Mesodermal cell (in vitro differentiated cells): ENCODE measurements at regions not wholly inside any gene's neighbourhood (a gene's known extent, or its start where the extent isn't known, plus 50 kb on each side); places are given as distances from the start of the nearest gene placed in this dataset.

Experiments
- H3K27ac ChIP-seq: 2 replicates; pipeline ENCODE4 v1.7.0; 2013; ENCODE audit warnings: mild to moderate bottlenecking, low read depth, low read length, moderate library complexity; ENCODE audit not compliant: severe bottlenecking
- H3K36me3 ChIP-seq: 2 replicates; pipeline ENCODE4 v1.7.1; 2013; ENCODE audit warnings: mild to moderate bottlenecking, low read length, moderate library complexity; ENCODE audit not compliant: control insufficient read depth, insufficient read depth
- H3K4me1 ChIP-seq: one replicate; pipeline ENCODE4 v1.7.1; 2013; ENCODE audit warnings: mild to moderate bottlenecking, low read length; ENCODE audit not compliant: insufficient read depth, control insufficient read depth, poor library complexity, severe bottlenecking
- H3K4me3 ChIP-seq: 2 replicates; pipeline ENCODE4 v1.7.0; 2013; ENCODE audit warnings: low read length, control low read depth, mild to moderate bottlenecking; ENCODE audit not compliant: insufficient read depth, poor library complexity, severe bottlenecking; ENCODE audit errors: extremely low read depth
- H3K9me3 ChIP-seq: 2 replicates; pipeline ENCODE4 v1.7.1; 2013; ENCODE audit warnings: mild to moderate bottlenecking, low read length, moderate library complexity; ENCODE audit not compliant: control insufficient read depth
- WGBS, 2 experiments: methylation state at CpG; one replicate each; pipeline ENCODE4 v1.1.5; 2013; ENCODE audit warnings: missing lambda C conversion rate in 2 of 2; ENCODE audit not compliant: insufficient coverage in 2 of 2; 5-methylcytosine and 5-hydroxymethylcytosine counted together

GRCh38 chr3:116929505-116930222 lies 220.1 kb downstream of the TUSC7 start:
- Histone ChIP-seq H3K9me3 (no peaks in the 10 kb centered on the region), H3K4me3 (no peak overlapping the region), H3K27ac (peak overlapping the region; percentile 51), H3K4me1 (peaks cover 23% of the 10 kb centered on the region), H3K36me3 (no peaks in the 10 kb centered on the region)
- WGBS, 2 experiments = no CpG with 5 or more reads among the region's 3 CpGs

- peak overlapping the region; percentile 53 for H3K27ac ChIP-seq
- no peak overlapping the region for H3K4me3 ChIP-seq
- H3K9me3 ChIP-seq = no peaks in the 10 kb centered on the region
- H3K4me1 ChIP-seq = peaks cover 23% of the 10 kb centered on the region
- 70 to 89% methylated on average over 3 to 5 of the region's 5 CpGs for WGBS, 2 experiments
- H3K36me3 ChIP-seq = no peaks in the 10 kb centered on the region
Measured at GRCh38 chr3:116930786-116931185, 221.2 kb downstream of the TUSC7 start.

GRCh38 chr3:116939091-116939490 lies 229.5 kb downstream of the TUSC7 start:
- Histone ChIP-seq H3K27ac (no peak overlapping the region), H3K9me3 (no peaks in the 10 kb centered on the region), H3K36me3 (no peaks in the 10 kb centered on the region), H3K4me3 (no peak overlapping the region), H3K4me1 (no peaks in the 10 kb centered on the region)
- WGBS, 2 experiments = 59 to 77% methylated on average over 3 of the region's 3 CpGs

GRCh38 chr3:116939550-116939949 lies 230.0 kb downstream of the TUSC7 start:
- H3K4me3 ChIP-seq = no peak overlapping the region
- H3K9me3 ChIP-seq = no peaks in the 10 kb centered on the region
- no peaks in the 10 kb centered on the region for H3K36me3 ChIP-seq
- H3K27ac ChIP-seq = no peak overlapping the region
- H3K4me1 ChIP-seq = no peaks in the 10 kb centered on the region

GRCh38 chr3:116940719-116941118 lies 231.1 kb downstream of the TUSC7 start:
- Histone ChIP-seq H3K4me3 (no peak overlapping the region), H3K36me3 (no peaks in the 10 kb centered on the region), H3K27ac (no peak overlapping the region), H3K4me1 (no peaks in the 10 kb centered on the region), H3K9me3 (no peaks in the 10 kb centered on the region)
- WGBS, 2 experiments = no CpG with 5 or more reads among the region's 2 CpGs

GRCh38 chr3:116946376-116946775 lies 236.8 kb downstream of the TUSC7 start:
- no peak overlapping the region for H3K4me3 ChIP-seq
- 86% methylated on average over 1 of the region's 1 CpG; no CpG with 5 or more reads in 1 of the 2 experiments for WGBS, 2 experiments
- H3K36me3 ChIP-seq = no peaks in the 10 kb centered on the region
- H3K27ac ChIP-seq = no peak overlapping the region
- peaks cover 9% of the 10 kb centered on the region for H3K4me1 ChIP-seq
- H3K9me3 ChIP-seq = no peaks in the 10 kb centered on the region

- Histone ChIP-seq H3K4me3 (no peak overlapping the region), H3K36me3 (no peaks in the 10 kb centered on the region), H3K4me1 (peaks cover 11% of the 10 kb centered on the region), H3K27ac (no peak overlapping the region), H3K9me3 (no peaks in the 10 kb centered on the region)
- 83 to 97% methylated on average over 2 to 3 of the region's 3 CpGs for WGBS, 2 experiments
Measured at GRCh38 chr3:116947148-116947547, 237.6 kb downstream of the TUSC7 start.

GRCh38 chr3:116947809-116948208 lies 238.2 kb downstream of the TUSC7 start:
- Histone ChIP-seq H3K4me1 (peaks cover 11% of the 10 kb centered on the region), H3K9me3 (no peaks in the 10 kb centered on the region), H3K36me3 (no peaks in the 10 kb centered on the region), H3K4me3 (no peak overlapping the region), H3K27ac (no peak overlapping the region)
- WGBS, 2 experiments = 78% methylated on average over 1 of the region's 3 CpGs; no CpG with 5 or more reads in 1 of the 2 experiments

GRCh38 chr3:116950301-116951055 lies 240.9 kb downstream of the TUSC7 start:
- no peak overlapping the region for H3K27ac ChIP-seq
- H3K36me3 ChIP-seq = no peaks in the 10 kb centered on the region
- WGBS, 2 experiments = 89 to 93% methylated on average over 2 of the region's 7 CpGs
- H3K9me3 ChIP-seq = no peaks in the 10 kb centered on the region
- H3K4me1 ChIP-seq = peaks cover 11% of the 10 kb centered on the region
- H3K4me3 ChIP-seq = no peak overlapping the region

GRCh38 chr3:116951610-116952009 lies 242.0 kb downstream of the TUSC7 start:
- Histone ChIP-seq H3K36me3 (no peaks in the 10 kb centered on the region), H3K4me1 (peaks cover 11% of the 10 kb centered on the region), H3K4me3 (no peak overlapping the region), H3K27ac (no peak overlapping the region), H3K9me3 (no peaks in the 10 kb centered on the region)
- WGBS, 2 experiments = 80 to 100% methylated on average over 1 to 2 of the region's 3 CpGs

- Histone ChIP-seq H3K4me1 (no peaks in the 10 kb centered on the region), H3K4me3 (no peak overlapping the region), H3K36me3 (no peaks in the 10 kb centered on the region), H3K9me3 (no peaks in the 10 kb centered on the region), H3K27ac (no peak overlapping the region)
- 77 to 83% methylated on average over 2 to 3 of the region's 3 CpGs for WGBS, 2 experiments
Measured at GRCh38 chr3:116958291-116958690, 248.7 kb downstream of the TUSC7 start.
